IMR-90 (cell line): ENCODE measurements at regions not wholly inside any gene's neighbourhood (a gene's known extent, or its start where the extent isn't known, plus 50 kb on each side); places are given as distances from the start of the nearest gene placed in this dataset.

ENCODE experiments used
- ATAC-seq: fragments of 200-7000 bp; cut with Tn5 transposase; 2 replicates; pipeline ENCODE4 v1.9.1; 2020; ENCODE audit warnings: low read depth, mild to moderate bottlenecking, moderate library complexity
- BruUV-seq: library from RNA; stranded (reverse); fragments of 400-500 nt; replicated peaks from 2 replicates; lab custom pipeline; 2021; lab: Mats Ljungman, UMichigan
- CTCF ChIA-PET: fragments of 300-600 bp; formaldehyde crosslinking; extraction: SDS; loops from one replicate; lab custom pipeline; 2021; ENCODE audit warnings: antibody characterized with exemption; lab: Yijun Ruan, JAX
- POLR2A ChIA-PET: fragments of 300-600 bp; sonication (Branson Sonifier 250); formaldehyde crosslinking; loops from one replicate; lab custom pipeline; 2022; ENCODE audit warnings: antibody characterized with exemption; ENCODE audit not compliant: unreplicated experiment; lab: Charles Lee
- DNase-seq: peaks from one replicate; pipeline ENCODE4 v3.0.0; 2013
- H2AFZ ChIP-seq: replicated peaks from 2 replicates; pipeline ENCODE3; 2013; ENCODE audit warnings: low read length, mild to moderate bottlenecking; ENCODE audit not compliant: poor library complexity
- H2AK5ac ChIP-seq: 2 replicates; pipeline ENCODE4 v1.6.1; 2013; ENCODE audit warnings: low read depth, low read length, inconsistent platforms
- H2AK9ac ChIP-seq: replicated peaks from 2 replicates; pipeline ENCODE3; 2013; ENCODE audit warnings: mild to moderate bottlenecking, low read depth, low read length, moderate library complexity; ENCODE audit not compliant: poor library complexity
- H2BK120ac ChIP-seq: 2 replicates; pipeline ENCODE4 v1.6.1; 2013; ENCODE audit warnings: low read depth, low read length, inconsistent platforms
- H2BK15ac ChIP-seq: 3 replicates; pipeline ENCODE4 v1.6.1; 2013; ENCODE audit warnings: low read depth, low read length, inconsistent platforms
- H2BK20ac ChIP-seq: 2 replicates; pipeline ENCODE4 v1.6.1; 2013; ENCODE audit warnings: low read depth, mild to moderate bottlenecking, inconsistent platforms, low read length, moderate library complexity
- H2BK5ac ChIP-seq: 2 replicates; pipeline ENCODE4 v1.6.1; 2013; ENCODE audit warnings: mild to moderate bottlenecking, low read depth, low read length, inconsistent platforms; ENCODE audit not compliant: poor library complexity, severe bottlenecking
- H3K14ac ChIP-seq: replicated peaks from 2 replicates; pipeline ENCODE4 v1.6.1; 2013; ENCODE audit warnings: low read depth, low read length, inconsistent platforms
- H3K18ac ChIP-seq: 2 replicates; pipeline ENCODE4 v1.6.1; 2013; ENCODE audit warnings: low read depth, low read length, control low read depth
- H3K23ac ChIP-seq: 2 replicates; pipeline ENCODE4 v1.6.1; 2013; ENCODE audit warnings: low read depth, low read length, inconsistent platforms
- H3K27ac ChIP-seq: 2 replicates; pipeline ENCODE4 v1.5.1; 2013; ENCODE audit warnings: mild to moderate bottlenecking, control low read depth, low read length; ENCODE audit not compliant: insufficient read depth
- H3K27me3 ChIP-seq: 2 replicates; pipeline ENCODE4 v1.6.1; 2013; ENCODE audit warnings: low read length; ENCODE audit not compliant: control insufficient read depth, insufficient read depth
- H3K36me3 ChIP-seq: 2 replicates; pipeline ENCODE4 v1.6.1; 2013; ENCODE audit warnings: low read length, mixed read lengths; ENCODE audit not compliant: control insufficient read depth, insufficient read depth
- H3K4ac ChIP-seq: 2 replicates; pipeline ENCODE4 v1.6.1; 2013; ENCODE audit warnings: low read depth, low read length, inconsistent platforms
- H3K4me1 ChIP-seq: 2 replicates; pipeline ENCODE4 v1.6.1; 2013; ENCODE audit warnings: low read length, mixed read lengths; ENCODE audit not compliant: control insufficient read depth, insufficient read depth
- H3K4me2 ChIP-seq: 2 replicates; pipeline ENCODE4 v1.6.1; 2013; ENCODE audit warnings: low read depth, mild to moderate bottlenecking, control low read depth, low read length, moderate library complexity
- H3K4me3 ChIP-seq: 2 replicates; pipeline ENCODE4 v1.5.1; 2013; ENCODE audit warnings: low read depth, mild to moderate bottlenecking, control low read depth, low read length, moderate library complexity; ENCODE audit not compliant: insufficient read depth
- H3K56ac ChIP-seq: 2 replicates; pipeline ENCODE4 v1.6.1; 2013; ENCODE audit warnings: low read length, inconsistent platforms; ENCODE audit not compliant: insufficient read depth; ENCODE audit errors: extremely low read depth
- H3K79me1 ChIP-seq, 2 experiments: 2 replicates each; pipeline ENCODE4 v1.6.1; 2013; ENCODE audit warnings: low read length in 2 of 2, inconsistent platforms in 1 of 2, low read depth in 1 of 2
- H3K9ac ChIP-seq: 2 replicates; pipeline ENCODE4 v1.6.1; 2013; ENCODE audit warnings: low read depth, low read length, control low read depth
- H3K9me1 ChIP-seq: 2 replicates; pipeline ENCODE4 v1.6.1; 2013; ENCODE audit warnings: low read length, inconsistent platforms; ENCODE audit not compliant: insufficient read depth
- H3K9me3 ChIP-seq: 2 replicates; pipeline ENCODE4 v1.6.1; 2013; ENCODE audit warnings: low read length; ENCODE audit not compliant: control insufficient read depth, insufficient read depth
- H4K20me1 ChIP-seq: 2 replicates; pipeline ENCODE4 v1.6.1; 2013; ENCODE audit warnings: low read length, inconsistent platforms; ENCODE audit not compliant: insufficient read depth
- H4K5ac ChIP-seq: 2 replicates; pipeline ENCODE4 v1.6.1; 2013; ENCODE audit warnings: mild to moderate bottlenecking, low read depth, low read length, control low read depth
- H4K8ac ChIP-seq, 2 experiments: 2 replicates each; pipeline ENCODE4 v1.6.1; 2013; ENCODE audit warnings: low read depth in 2 of 2, low read length in 2 of 2, control low read depth in 1 of 2, inconsistent platforms in 1 of 2
- H4K91ac ChIP-seq: 2 replicates; pipeline ENCODE4 v1.6.1; 2013; ENCODE audit warnings: low read depth, low read length, inconsistent platforms; ENCODE audit not compliant: insufficient read depth
- BHLHE40 ChIP-seq: fragments of 150-350 bp; IDR thresholded peaks from 2 replicates; pipeline ENCODE4 v1.6.1; 2016; ENCODE audit warnings: mild to moderate bottlenecking, low read depth, low read length
- CEBPB ChIP-seq: IDR thresholded peaks from 2 replicates; pipeline ENCODE4 v1.6.1; 2012; ENCODE audit warnings: low read depth, low read length, improper control_type of control experiment
- CHD1 ChIP-seq: IDR thresholded peaks from 2 replicates; pipeline ENCODE4 v1.6.1; 2012; ENCODE audit warnings: low read depth, low read length, improper control_type of control experiment
- FOS ChIP-seq: fragments of 150-350 bp; IDR thresholded peaks from 2 replicates; pipeline ENCODE4 v1.6.1; 2016; ENCODE audit warnings: low read depth, low read length
- MAFK ChIP-seq: IDR thresholded peaks from 2 replicates; pipeline ENCODE4 v1.6.1; 2012; ENCODE audit warnings: low read depth, low read length, improper control_type of control experiment
- MAZ ChIP-seq: IDR thresholded peaks from 2 replicates; pipeline ENCODE4 v1.6.1; 2012; ENCODE audit warnings: low read depth, mild to moderate bottlenecking, low read length, improper control_type of control experiment, moderate library complexity, borderline replicate concordance
- MXI1 ChIP-seq: IDR thresholded peaks from 2 replicates; pipeline ENCODE4 v1.6.1; 2012; ENCODE audit warnings: low read depth, mild to moderate bottlenecking, low read length, moderate library complexity, borderline replicate concordance
- NFE2L2 ChIP-seq: fragments of 150-350 bp; IDR thresholded peaks from 2 replicates; pipeline ENCODE4 v1.6.1; 2016; ENCODE audit warnings: low read depth, mild to moderate bottlenecking, low read length
- POLR2A ChIP-seq: IDR thresholded peaks from 2 replicates; pipeline ENCODE4 v1.6.1; 2012; ENCODE audit warnings: mild to moderate bottlenecking, low read depth, low read length
- RAD21 ChIP-seq: IDR thresholded peaks from 2 replicates; pipeline ENCODE4 v1.6.1; 2012; ENCODE audit warnings: low read length, improper control_type of control experiment
- RCOR1 ChIP-seq: IDR thresholded peaks from 2 replicates; pipeline ENCODE4 v1.6.1; 2012; ENCODE audit warnings: mild to moderate bottlenecking, low read length, improper control_type of control experiment; ENCODE audit not compliant: insufficient replicate concordance
- RFX5 ChIP-seq: IDR thresholded peaks from 2 replicates; pipeline ENCODE4 v1.8.0; 2012; ENCODE audit warnings: low read depth, mild to moderate bottlenecking, low read length, moderate library complexity
- SMC3 ChIP-seq: fragments of 150-350 bp; IDR thresholded peaks from 2 replicates; pipeline ENCODE4 v1.6.1; 2016; ENCODE audit warnings: low read depth, mild to moderate bottlenecking, antibody characterized with exemption, low read length, moderate library complexity
- WGBS, 2 experiments: methylation state at CpG; one replicate each; pipeline versions ENCODE4 v1.1.5 to v1.1.7; 2013; ENCODE audit warnings: missing lambda C conversion rate in 2 of 2; ENCODE audit not compliant: insufficient read length in 1 of 2; ENCODE audit errors: extremely low coverage in 2 of 2; 5-methylcytosine and 5-hydroxymethylcytosine counted together
- dilution Hi-C: fragments of 300-500 bp; cut with HindIII; formaldehyde crosslinking; loops from one replicate; pipeline ENCODE4 v1.14.3; 2018; ENCODE audit warnings: low sequenced_read_pairs; ENCODE audit not compliant: unreplicated experiment
- in situ Hi-C: fragments of 300-500 bp; cut with MboI; formaldehyde crosslinking; loops from 3 replicates; pipeline ENCODE4 v1.14.3; 2019; ENCODE audit warnings: low sequenced_read_pairs, inconsistent platforms, mixed read lengths
- intact Hi-C: fragments of 100-400 bp; cut with micrococcal nuclease; formaldehyde crosslinking; loops from 2 replicates; pipeline ENCODE4 v1.10.0; 2022
- TF ChIP-seq, protein P1 (sequence below): fragments of 150-350 bp; IDR thresholded peaks from 2 replicates; pipeline ENCODE4 v1.6.1; 2016; ENCODE audit warnings: low read depth, mild to moderate bottlenecking, low read length, moderate library complexity, borderline replicate concordance
- TF ChIP-seq, protein P2 (sequence below): conservative IDR thresholded peaks from 2 replicates; pipeline ENCODE4 v1.5.1; 2012; ENCODE audit warnings: mild to moderate bottlenecking, low read depth, low read length, improper control_type of control experiment
- TF ChIP-seq, protein P3 (sequence below): fragments of 150-350 bp; IDR thresholded peaks from 2 replicates; pipeline ENCODE4 v1.6.1; 2017; ENCODE audit warnings: mild to moderate bottlenecking, antibody characterized with exemption, low read length, low read depth

DNA sequence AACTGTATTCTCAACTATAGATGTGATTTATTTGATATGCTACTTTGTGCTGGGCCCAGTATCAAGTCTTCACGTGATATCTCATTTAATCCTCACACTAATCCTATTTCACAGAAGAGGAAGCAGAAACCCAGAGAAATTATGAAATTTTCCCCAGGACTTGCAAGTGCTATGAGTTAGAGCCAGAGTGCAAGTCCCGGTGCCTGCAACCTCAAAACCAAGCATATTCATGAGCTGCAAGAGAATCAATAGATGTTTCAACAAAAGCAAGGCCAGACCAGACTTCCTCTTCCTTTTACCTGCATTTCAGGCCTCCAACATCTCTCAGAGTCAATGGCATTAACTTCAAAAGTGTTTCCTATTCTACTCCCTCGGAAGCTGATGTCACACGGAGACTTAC is 92.2 kb upstream of the GATB start:
- 88% methylated on average over 1 of the region's 4 CpGs; no CpG with 5 or more reads in 1 of the 2 experiments for WGBS, 2 experiments
- Histone ChIP-seq H2BK20ac (no peak overlapping the region), H2AFZ (no peak overlapping the region), H4K5ac (no peak overlapping the region), H3K4me2 (no peak overlapping the region), H3K4ac (no peak overlapping the region), H3K56ac (no peak overlapping the region), H3K36me3 (no peaks in the 10 kb centered on the region), H3K4me3 (no peak overlapping the region), H3K9me3 (no peaks in the 10 kb centered on the region), H4K91ac (no peak overlapping the region), H2BK120ac (no peak overlapping the region), H2BK5ac (no peak overlapping the region), H3K4me1 (no peaks in the 10 kb centered on the region), H2BK15ac (no peak overlapping the region), H3K9me1 (0 out of 2 replicates have a peak, but pooled peaks cover 2% of the 10 kb centered on the region), H2AK5ac (no peak overlapping the region), H3K14ac (no peak overlapping the region), H3K27me3 (peaks cover 11% of the 10 kb centered on the region; the same call in 1 of the 2 replicates), H3K18ac (no peak overlapping the region), H3K27ac (no peak overlapping the region), H4K8ac (no peak overlapping the region), H4K20me1 (no peaks in the 10 kb centered on the region), H3K79me1 (no peaks in the 10 kb centered on the region), H3K9ac (no peak overlapping the region), H3K23ac (no peak overlapping the region), H2AK9ac (no peak overlapping the region)
- ChIA-PET POLR2A (no interaction called here), CTCF (no interaction called here)
- dilution Hi-C loops (no loop called here), in situ Hi-C loops (no loop called here), intact Hi-C loops (no loop called here)
- DNase-seq (no peak), ATAC-seq (no peak)
- BruUV-seq, result no TSS peak
- TF ChIP-seq, protein P1, sequence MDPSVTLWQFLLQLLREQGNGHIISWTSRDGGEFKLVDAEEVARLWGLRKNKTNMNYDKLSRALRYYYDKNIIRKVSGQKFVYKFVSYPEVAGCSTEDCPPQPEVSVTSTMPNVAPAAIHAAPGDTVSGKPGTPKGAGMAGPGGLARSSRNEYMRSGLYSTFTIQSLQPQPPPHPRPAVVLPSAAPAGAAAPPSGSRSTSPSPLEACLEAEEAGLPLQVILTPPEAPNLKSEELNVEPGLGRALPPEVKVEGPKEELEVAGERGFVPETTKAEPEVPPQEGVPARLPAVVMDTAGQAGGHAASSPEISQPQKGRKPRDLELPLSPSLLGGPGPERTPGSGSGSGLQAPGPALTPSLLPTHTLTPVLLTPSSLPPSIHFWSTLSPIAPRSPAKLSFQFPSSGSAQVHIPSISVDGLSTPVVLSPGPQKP, result no peak
- TF ChIP-seq MAFK, result no peak
- no peak for TF ChIP-seq MXI1
- TF ChIP-seq BHLHE40, result no peak
- no peak for TF ChIP-seq NFE2L2
- no peak for TF ChIP-seq RFX5
- TF ChIP-seq, protein P2, sequence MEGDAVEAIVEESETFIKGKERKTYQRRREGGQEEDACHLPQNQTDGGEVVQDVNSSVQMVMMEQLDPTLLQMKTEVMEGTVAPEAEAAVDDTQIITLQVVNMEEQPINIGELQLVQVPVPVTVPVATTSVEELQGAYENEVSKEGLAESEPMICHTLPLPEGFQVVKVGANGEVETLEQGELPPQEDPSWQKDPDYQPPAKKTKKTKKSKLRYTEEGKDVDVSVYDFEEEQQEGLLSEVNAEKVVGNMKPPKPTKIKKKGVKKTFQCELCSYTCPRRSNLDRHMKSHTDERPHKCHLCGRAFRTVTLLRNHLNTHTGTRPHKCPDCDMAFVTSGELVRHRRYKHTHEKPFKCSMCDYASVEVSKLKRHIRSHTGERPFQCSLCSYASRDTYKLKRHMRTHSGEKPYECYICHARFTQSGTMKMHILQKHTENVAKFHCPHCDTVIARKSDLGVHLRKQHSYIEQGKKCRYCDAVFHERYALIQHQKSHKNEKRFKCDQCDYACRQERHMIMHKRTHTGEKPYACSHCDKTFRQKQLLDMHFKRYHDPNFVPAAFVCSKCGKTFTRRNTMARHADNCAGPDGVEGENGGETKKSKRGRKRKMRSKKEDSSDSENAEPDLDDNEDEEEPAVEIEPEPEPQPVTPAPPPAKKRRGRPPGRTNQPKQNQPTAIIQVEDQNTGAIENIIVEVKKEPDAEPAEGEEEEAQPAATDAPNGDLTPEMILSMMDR, result no peak
- TF ChIP-seq MAZ, result no peak
- no peak for TF ChIP-seq RAD21
- TF ChIP-seq, protein P3, sequence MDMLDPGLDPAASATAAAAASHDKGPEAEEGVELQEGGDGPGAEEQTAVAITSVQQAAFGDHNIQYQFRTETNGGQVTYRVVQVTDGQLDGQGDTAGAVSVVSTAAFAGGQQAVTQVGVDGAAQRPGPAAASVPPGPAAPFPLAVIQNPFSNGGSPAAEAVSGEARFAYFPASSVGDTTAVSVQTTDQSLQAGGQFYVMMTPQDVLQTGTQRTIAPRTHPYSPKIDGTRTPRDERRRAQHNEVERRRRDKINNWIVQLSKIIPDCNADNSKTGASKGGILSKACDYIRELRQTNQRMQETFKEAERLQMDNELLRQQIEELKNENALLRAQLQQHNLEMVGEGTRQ, result no peak
- no peak for TF ChIP-seq FOS
- no peak for TF ChIP-seq CEBPB
- TF ChIP-seq RCOR1, result no peak
- TF ChIP-seq SMC3, result no peak
- no peak for TF ChIP-seq POLR2A
- TF ChIP-seq CHD1, result no peak
